Endodermal cell (in vitro differentiated cells): ENCODE measurements at regions not wholly inside any gene's neighbourhood (a gene's known extent, or its start where the extent isn't known, plus 50 kb on each side); places are given as distances from the start of the nearest gene placed in this dataset.

Source experiments
- DNase-seq: peaks from one replicate; pipeline ENCODE4 v3.0.0-alpha.2; 2017
- H3K27ac ChIP-seq: 2 replicates; pipeline ENCODE4 v1.5.1; 2013; ENCODE audit warnings: mild to moderate bottlenecking, low read depth, low read length, moderate library complexity
- H3K27me3 ChIP-seq: 2 replicates; pipeline ENCODE4 v1.6.1; 2013; ENCODE audit warnings: mild to moderate bottlenecking, low read length, moderate library complexity; ENCODE audit not compliant: insufficient read depth, control insufficient read depth, poor library complexity, severe bottlenecking
- H3K36me3 ChIP-seq: 2 replicates; pipeline ENCODE4 v1.7.0; 2013; ENCODE audit warnings: mild to moderate bottlenecking, low read length, moderate library complexity; ENCODE audit not compliant: control insufficient read depth, insufficient read depth
- H3K4me1 ChIP-seq: one replicate; pipeline ENCODE4 v1.7.0; 2013; ENCODE audit warnings: low read length; ENCODE audit not compliant: control insufficient read depth, insufficient read depth
- H3K4me3 ChIP-seq: 2 replicates; pipeline ENCODE4 v1.5.1; 2013; ENCODE audit warnings: mild to moderate bottlenecking, low read length, moderate library complexity
- H3K9ac ChIP-seq: 2 replicates; pipeline ENCODE4 v1.6.1; 2013; ENCODE audit warnings: mild to moderate bottlenecking, low read length, moderate library complexity; ENCODE audit not compliant: poor library complexity, severe bottlenecking; ENCODE audit errors: extremely low read depth
- H3K9me3 ChIP-seq: 2 replicates; pipeline ENCODE4 v1.6.1; 2013; ENCODE audit warnings: mild to moderate bottlenecking, low read length, moderate library complexity; ENCODE audit not compliant: control insufficient read depth
- H3K27ac Mint-ChIP-seq: 2 replicates; pipeline ENCODE4 v1.8.0; 2020; ENCODE audit warnings: mixed read lengths
- H3K27me3 Mint-ChIP-seq: 2 replicates; pipeline ENCODE4 v1.8.0; 2021; ENCODE audit warnings: mild to moderate bottlenecking, mixed read lengths; ENCODE audit not compliant: insufficient read depth
- H3K36me3 Mint-ChIP-seq: 2 replicates; pipeline ENCODE4 v1.8.0; 2020; ENCODE audit warnings: low read depth, mixed read lengths
- H3K4me1 Mint-ChIP-seq: 2 replicates; pipeline ENCODE4 v1.8.0; 2020; ENCODE audit warnings: mixed read lengths
- H3K4me3 Mint-ChIP-seq: 2 replicates; pipeline ENCODE4 v1.8.0; 2020; ENCODE audit warnings: mild to moderate bottlenecking, moderate library complexity, mixed read lengths
- H3K9me3 Mint-ChIP-seq: 2 replicates; pipeline ENCODE4 v1.8.0; 2020; ENCODE audit warnings: mild to moderate bottlenecking, mixed read lengths
- WGBS, 2 experiments: methylation state at CpG; one replicate each; pipeline versions ENCODE4 v1.1.5 to v1.1.7; 2013; ENCODE audit warnings: missing lambda C conversion rate in 2 of 2, mixed read lengths in 1 of 2; ENCODE audit not compliant: insufficient coverage in 1 of 2, insufficient read length in 1 of 2; 5-methylcytosine and 5-hydroxymethylcytosine counted together
- TF ChIP-seq, protein P1 (sequence below): fragments of 200-600 bp; sonication (generic); conservative IDR thresholded peaks from 2 replicates; pipeline ENCODE4 v1.5.0; 2021; ENCODE audit warnings: antibody characterized with exemption, mild to moderate bottlenecking

DNA sequence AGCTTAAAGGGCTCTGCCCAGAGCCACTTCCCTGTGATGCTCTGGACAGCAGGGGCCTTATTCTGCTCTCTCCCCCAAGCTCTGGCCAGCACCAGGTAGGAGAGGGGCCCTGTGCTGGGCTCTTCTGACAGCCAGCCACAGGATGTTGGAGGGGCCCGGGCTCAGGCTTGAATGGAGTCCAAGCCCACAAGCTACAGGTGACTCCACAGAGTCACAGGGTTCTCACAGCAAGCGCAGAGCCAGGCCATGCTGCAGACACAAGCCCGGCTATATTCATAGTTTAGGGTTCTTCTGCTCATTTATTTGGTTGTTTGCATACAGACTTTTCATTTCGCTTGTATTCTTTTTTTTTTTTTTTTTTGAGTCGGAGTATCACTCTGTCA, 1392.8 kb downstream of the BRD1 start:
- Histone ChIP-seq H3K27ac (no peak overlapping the region), H3K4me3 (no peak overlapping the region), H3K9ac (no peak overlapping the region), H3K36me3 (no peaks in the 10 kb centered on the region), H3K9me3 (no peaks in the 10 kb centered on the region), H3K4me1 (peaks cover 2% of the 10 kb centered on the region), H3K27me3 (no peaks in the 10 kb centered on the region)
- DNase-seq = no peak
- no peaks in the 10 kb centered on the region for H3K9me3 Mint-ChIP-seq
- no peak overlapping the region for H3K4me3 Mint-ChIP-seq
- H3K27me3 Mint-ChIP-seq = peaks cover 11% of the 10 kb centered on the region
- H3K27ac Mint-ChIP-seq = no peak overlapping the region
- 86 to 96% methylated on average over 4 to 5 of the region's 5 CpGs for WGBS, 2 experiments
- no peaks in the 10 kb centered on the region for H3K36me3 Mint-ChIP-seq
- H3K4me1 Mint-ChIP-seq = peaks cover 9% of the 10 kb centered on the region
- TF ChIP-seq, protein P1, sequence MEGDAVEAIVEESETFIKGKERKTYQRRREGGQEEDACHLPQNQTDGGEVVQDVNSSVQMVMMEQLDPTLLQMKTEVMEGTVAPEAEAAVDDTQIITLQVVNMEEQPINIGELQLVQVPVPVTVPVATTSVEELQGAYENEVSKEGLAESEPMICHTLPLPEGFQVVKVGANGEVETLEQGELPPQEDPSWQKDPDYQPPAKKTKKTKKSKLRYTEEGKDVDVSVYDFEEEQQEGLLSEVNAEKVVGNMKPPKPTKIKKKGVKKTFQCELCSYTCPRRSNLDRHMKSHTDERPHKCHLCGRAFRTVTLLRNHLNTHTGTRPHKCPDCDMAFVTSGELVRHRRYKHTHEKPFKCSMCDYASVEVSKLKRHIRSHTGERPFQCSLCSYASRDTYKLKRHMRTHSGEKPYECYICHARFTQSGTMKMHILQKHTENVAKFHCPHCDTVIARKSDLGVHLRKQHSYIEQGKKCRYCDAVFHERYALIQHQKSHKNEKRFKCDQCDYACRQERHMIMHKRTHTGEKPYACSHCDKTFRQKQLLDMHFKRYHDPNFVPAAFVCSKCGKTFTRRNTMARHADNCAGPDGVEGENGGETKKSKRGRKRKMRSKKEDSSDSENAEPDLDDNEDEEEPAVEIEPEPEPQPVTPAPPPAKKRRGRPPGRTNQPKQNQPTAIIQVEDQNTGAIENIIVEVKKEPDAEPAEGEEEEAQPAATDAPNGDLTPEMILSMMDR = no peak

DNA sequence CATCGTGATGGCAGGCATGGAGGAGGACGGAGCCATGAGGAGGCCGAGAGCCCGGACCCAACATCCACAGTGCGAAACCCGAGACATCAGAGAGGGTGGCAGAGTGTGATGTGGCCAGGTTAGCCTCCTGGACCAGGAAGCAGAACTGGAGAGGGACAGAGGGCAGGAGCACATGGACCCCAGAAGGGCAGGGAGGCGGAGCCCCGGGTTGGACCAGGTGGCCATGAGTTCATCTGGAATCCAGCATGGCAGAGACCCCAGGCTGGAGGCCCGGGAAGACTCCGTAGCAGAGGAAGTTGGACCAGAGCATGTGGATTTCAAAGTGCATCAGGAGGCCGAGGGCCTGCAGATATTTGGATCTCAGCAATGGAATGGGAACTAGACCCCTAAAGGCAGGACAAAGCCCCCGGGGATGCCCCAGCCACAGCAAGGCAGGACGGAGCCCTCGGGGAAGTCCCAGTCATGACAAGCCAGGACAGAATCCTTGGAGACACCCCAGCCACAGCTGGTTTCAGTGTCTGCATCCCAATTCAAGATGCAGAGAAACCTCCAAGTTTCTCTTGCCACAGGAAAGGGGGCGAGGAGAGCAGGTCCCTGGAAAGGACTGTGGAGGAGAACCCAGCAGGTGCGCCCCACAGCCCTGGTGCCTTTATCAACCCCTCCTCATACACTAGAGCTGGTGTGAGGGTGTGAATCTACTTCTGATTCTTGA, 1393.4 kb downstream of the BRD1 start:
- no peak overlapping the region for H3K27ac ChIP-seq
- peaks cover under 1% of the 10 kb centered on the region for H3K4me1 ChIP-seq
- H3K27me3 Mint-ChIP-seq = peaks cover 12% of the 10 kb centered on the region

DNA sequence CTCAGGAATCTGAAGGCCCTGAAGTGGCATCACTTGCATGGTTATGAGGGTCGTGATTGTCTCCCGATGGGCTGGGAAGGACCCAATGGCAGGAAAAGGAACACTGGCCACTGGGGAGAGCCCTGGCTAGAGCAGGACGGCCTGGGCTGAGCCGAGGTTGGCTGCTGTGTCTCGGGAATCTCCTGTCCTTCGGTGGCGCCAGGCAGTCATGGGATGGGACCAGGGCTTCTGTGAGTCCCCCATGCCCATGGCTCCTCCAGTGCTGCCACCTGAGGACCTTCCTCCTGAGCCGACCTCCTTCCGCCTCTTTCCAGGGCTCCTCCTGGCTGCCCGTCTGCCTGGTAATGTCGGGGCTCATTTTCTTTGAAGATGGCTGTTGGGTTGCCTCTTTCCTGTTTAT, 1394.0 kb downstream of the BRD1 start:
- H3K27me3 Mint-ChIP-seq = peaks cover 12% of the 10 kb centered on the region
- no peaks in the 10 kb centered on the region for H3K36me3 ChIP-seq
- H3K9ac ChIP-seq = no peak overlapping the region
- WGBS, 2 experiments = 94 to 95% methylated on average over 4 to 11 of the region's 11 CpGs
- DNase-seq = no peak
- H3K4me3 ChIP-seq = no peak overlapping the region
- H3K4me1 Mint-ChIP-seq = peaks cover 4% of the 10 kb centered on the region
- no peak overlapping the region for H3K4me3 Mint-ChIP-seq
- H3K27ac ChIP-seq = no peak overlapping the region
- H3K9me3 Mint-ChIP-seq = no peaks in the 10 kb centered on the region
- no peaks in the 10 kb centered on the region for H3K4me1 ChIP-seq
- H3K36me3 Mint-ChIP-seq = no peaks in the 10 kb centered on the region
- H3K27me3 ChIP-seq = no peaks in the 10 kb centered on the region
- H3K9me3 ChIP-seq = no peaks in the 10 kb centered on the region
- H3K27ac Mint-ChIP-seq = no peak overlapping the region
- TF ChIP-seq, protein P1 = no peak

More for the DNA sequence above, 1393.4 kb downstream of the BRD1 start:
- TF ChIP-seq, protein P1 = no peak
- Histone ChIP-seq H3K4me3 (no peak overlapping the region), H3K9ac (no peak overlapping the region), H3K36me3 (no peaks in the 10 kb centered on the region), H3K9me3 (no peaks in the 10 kb centered on the region), H3K27me3 (no peaks in the 10 kb centered on the region)
- Mint-ChIP-seq H3K9me3 (no peaks in the 10 kb centered on the region), H3K4me1 (peaks cover 6% of the 10 kb centered on the region), H3K4me3 (no peak overlapping the region), H3K27ac (no peak overlapping the region), H3K36me3 (no peaks in the 10 kb centered on the region)
- 88 to 95% methylated on average over 11 to 15 of the region's 16 CpGs for WGBS, 2 experiments
- DNase-seq = no peak
